H1 (cell line): ENCODE measurements at regions not wholly inside any gene's neighbourhood (a gene's known extent, or its start where the extent isn't known, plus 50 kb on each side); places are given as distances from the start of the nearest gene placed in this dataset.

Source experiments
- CTCF ChIA-PET: fragments of 300-600 bp; sonication (Branson Sonifier 250); formaldehyde crosslinking; loops from one replicate; lab custom pipeline; 2021; ENCODE audit not compliant: partially characterized antibody; lab: Charles Lee
- POLR2A ChIA-PET: fragments of 300-600 bp; sonication (Branson Sonifier 250); formaldehyde crosslinking; loops from one replicate; lab custom pipeline; 2021; ENCODE audit warnings: inconsistent platforms; ENCODE audit not compliant: partially characterized antibody; lab: Charles Lee
- DNase-seq, 2 experiments: peaks; one replicate each; pipeline versions ENCODE4 v3.0.0 to v3.0.0-alpha.2; 2010 to 2022; ENCODE audit warnings: low spot score in 2 of 2, low read depth in 1 of 2, mixed read lengths in 1 of 2
- FAIRE-seq: peaks from 2 replicates; lab custom pipeline; 2011; peaks lifted over from hg19 to GRCh38; lab: Jason Lieb, UNC
- H2AFZ ChIP-seq: 2 replicates; pipeline ENCODE4 v1.8.1; 2012; ENCODE audit warnings: low read length, inconsistent platforms
- H2AK5ac ChIP-seq: 2 replicates; pipeline ENCODE4 v1.6.1; 2013; ENCODE audit warnings: low read depth, low read length
- H2BK120ac ChIP-seq: replicated peaks from 2 replicates; pipeline ENCODE3; 2013; ENCODE audit warnings: low read depth, low read length, inconsistent platforms
- H2BK12ac ChIP-seq: 2 replicates; pipeline ENCODE4 v1.6.1; 2013; ENCODE audit warnings: low read depth, low read length
- H2BK15ac ChIP-seq: 2 replicates; pipeline ENCODE4 v1.6.1; 2013; ENCODE audit warnings: low read length
- H2BK20ac ChIP-seq: 2 replicates; pipeline ENCODE4 v1.6.1; 2013; ENCODE audit warnings: low read length
- H2BK5ac ChIP-seq: 2 replicates; pipeline ENCODE4 v1.6.1; 2013; ENCODE audit warnings: low read depth, low read length
- H3K14ac ChIP-seq: 2 replicates; pipeline ENCODE4 v1.6.1; 2013; ENCODE audit warnings: inconsistent platforms; ENCODE audit not compliant: insufficient read length
- H3K18ac ChIP-seq: 2 replicates; pipeline ENCODE4 v1.6.1; 2013; ENCODE audit warnings: low read length; ENCODE audit errors: extremely low read depth
- H3K23ac ChIP-seq: 2 replicates; pipeline ENCODE4 v1.6.1; 2013; ENCODE audit warnings: inconsistent platforms; ENCODE audit not compliant: insufficient read length
- H3K23me2 ChIP-seq: 2 replicates; pipeline ENCODE4 v1.6.1; 2013; ENCODE audit warnings: low read depth, low read length
- H3K27ac ChIP-seq: 2 replicates; pipeline ENCODE4 v1.6.1; 2011; ENCODE audit warnings: low read depth, low read length, inconsistent platforms
- H3K27me3 ChIP-seq, 4 experiments: replicated peaks in 1 of 4; 1 replicate in 1 of 4; 2 replicates in 3 of 4; pipeline versions ENCODE4 v1.6.1 to v1.8.1; 2011 to 2013; ENCODE audit warnings: low read length in 3 of 4, mild to moderate bottlenecking in 3 of 4, inconsistent platforms in 2 of 4, mixed read lengths in 2 of 4, moderate library complexity in 1 of 4; ENCODE audit not compliant: control insufficient read depth in 3 of 4, insufficient read depth in 3 of 4; ENCODE audit errors: extremely low read depth in 1 of 4
- H3K36me3 ChIP-seq, 4 experiments: 2 replicates each; pipeline versions ENCODE4 v1.6.1 to v1.8.1; 2011 to 2013; ENCODE audit warnings: mild to moderate bottlenecking in 4 of 4, low read length in 3 of 4, moderate library complexity in 2 of 4, control low read depth in 1 of 4, inconsistent platforms in 1 of 4; ENCODE audit not compliant: insufficient read depth in 4 of 4, control insufficient read depth in 2 of 4
- H3K4ac ChIP-seq: replicated peaks from 2 replicates; pipeline ENCODE3; 2013; ENCODE audit warnings: low read length, low read depth, mixed read lengths, inconsistent platforms; ENCODE audit not compliant: insufficient read length
- H3K4me1 ChIP-seq, 4 experiments: replicated peaks in 1 of 4; 1 replicate in 1 of 4; 2 replicates in 3 of 4; pipeline versions ENCODE4 v1.6.1 to v1.8.1; 2011 to 2013; ENCODE audit warnings: low read length in 3 of 4, inconsistent platforms in 2 of 4, mixed read lengths in 1 of 4; ENCODE audit not compliant: insufficient read depth in 4 of 4, control insufficient read depth in 3 of 4
- H3K4me2 ChIP-seq, 2 experiments: 2 replicates each; pipeline versions ENCODE4 v1.6.1 to v1.8.1; 2011 to 2013; ENCODE audit warnings: low read depth in 2 of 2, low read length in 2 of 2, control low read depth in 1 of 2, inconsistent platforms in 1 of 2, mild to moderate bottlenecking in 1 of 2; ENCODE audit not compliant: insufficient read depth in 1 of 2
- H3K4me3 ChIP-seq, 4 experiments: fragments of 200-600, 300-600 bp in 1 of 4; sonication (generic), shearing (Covaris generic), sonication (Bioruptor Twin) in 1 of 4; 2 replicates each; pipeline versions ENCODE4 v1.5.1 to v1.8.1; 2011 to 2016; ENCODE audit warnings: low read length in 4 of 4, low read depth in 3 of 4, control low read depth in 2 of 4, inconsistent platforms in 2 of 4, mild to moderate bottlenecking in 2 of 4, mixed read lengths in 1 of 4, moderate library complexity in 1 of 4; ENCODE audit not compliant: insufficient read depth in 2 of 4; ENCODE audit errors: extremely low read depth in 1 of 4
- H3K56ac ChIP-seq: replicated peaks from 2 replicates; pipeline ENCODE3; 2013; ENCODE audit warnings: low read depth, mild to moderate bottlenecking, mixed read lengths, low read length, inconsistent platforms; ENCODE audit not compliant: insufficient read length
- H3K79me1 ChIP-seq: 2 replicates; pipeline ENCODE4 v1.6.1; 2013; ENCODE audit warnings: low read depth, low read length, control low read depth
- H3K79me2 ChIP-seq, 2 experiments: 2 replicates each; pipeline versions ENCODE4 v1.6.1 to v1.8.1; 2012 to 2013; ENCODE audit warnings: low read length in 2 of 2, mild to moderate bottlenecking in 2 of 2, inconsistent platforms in 1 of 2; ENCODE audit not compliant: insufficient read depth in 2 of 2, control insufficient read depth in 1 of 2
- H3K9ac ChIP-seq, 4 experiments: replicated peaks in 1 of 4; 1 replicate in 1 of 4; 2 replicates in 3 of 4; pipeline versions ENCODE4 v1.6.1 to v1.8.1; 2011 to 2013; ENCODE audit warnings: low read depth in 3 of 4, low read length in 3 of 4, control low read depth in 2 of 4, mild to moderate bottlenecking in 2 of 4, moderate library complexity in 2 of 4, inconsistent platforms in 1 of 4; ENCODE audit errors: extremely low read depth in 1 of 4
- H3K9me3 ChIP-seq, 2 experiments: 2 replicates each; pipeline versions ENCODE4 v1.6.1 to v1.8.1; 2012 to 2013; ENCODE audit warnings: mild to moderate bottlenecking in 2 of 2, moderate library complexity in 2 of 2, control low read depth in 1 of 2, inconsistent platforms in 1 of 2, low read depth in 1 of 2, low read length in 1 of 2, mixed read lengths in 1 of 2; ENCODE audit not compliant: insufficient read depth in 2 of 2
- H4K20me1 ChIP-seq, 2 experiments: replicated peaks in 1 of 2; 2 replicates each; pipeline versions ENCODE3 to v1.8.1; 2011 to 2013; ENCODE audit warnings: inconsistent platforms in 2 of 2, low read length in 2 of 2, mild to moderate bottlenecking in 1 of 2; ENCODE audit not compliant: insufficient read depth in 2 of 2, control insufficient read depth in 1 of 2
- H4K5ac ChIP-seq: 2 replicates; pipeline ENCODE4 v1.6.1; 2013; ENCODE audit warnings: low read length, low read depth, mixed read lengths, inconsistent platforms; ENCODE audit not compliant: insufficient read length
- H4K8ac ChIP-seq: 2 replicates; pipeline ENCODE4 v1.8.0; 2013; ENCODE audit warnings: mild to moderate bottlenecking, moderate library complexity, low read length, inconsistent platforms; ENCODE audit not compliant: insufficient read depth; ENCODE audit errors: extremely low read depth
- H4K91ac ChIP-seq: replicated peaks from 2 replicates; pipeline ENCODE3; 2013; ENCODE audit warnings: low read length, mixed read lengths, inconsistent platforms; ENCODE audit not compliant: insufficient read length
- BRCA1 ChIP-seq: IDR thresholded peaks from 2 replicates; pipeline ENCODE4 v1.6.1; 2012; ENCODE audit warnings: low read depth, low read length, improper control_type of control experiment
- CBX5 ChIP-seq: fragments of 300-800, 300-1000 bp; sonication (generic); IDR thresholded peaks from 2 replicates; pipeline ENCODE4 v1.7.1; 2016; ENCODE audit warnings: antibody characterized with exemption, low read length, low read depth
- TAF7 ChIP-seq: optimal IDR thresholded peaks from 2 replicates; pipeline ENCODE3; 2011; ENCODE audit warnings: low read depth, mild to moderate bottlenecking, inconsistent platforms, low read length, moderate library complexity, borderline replicate concordance
- WGBS, 2 experiments: shearing (Covaris generic) in 1 of 2; methylation state at CpG; one replicate each; pipeline versions ENCODE4 v1.1.6 to v1.1.7; 2013 to 2015; ENCODE audit warnings: low lambda C conversion rate in 2 of 2, mixed read lengths in 2 of 2, inconsistent platforms in 1 of 2, low coverage in 1 of 2, missing lambda C conversion rate in 1 of 2; ENCODE audit not compliant: insufficient replicate concordance in 2 of 2, insufficient coverage in 1 of 2, insufficient read length in 1 of 2; ENCODE audit errors: extremely low coverage in 1 of 2, missing lambda C conversion rate in 1 of 2; 5-methylcytosine and 5-hydroxymethylcytosine counted together

GRCh38 chrX:66961665-66962064 lies 322.8 kb upstream of the EDA2R start:
- H3K4ac ChIP-seq, result no peak overlapping the region
- FAIRE-seq, result no peak
- 85% methylated on average over 2 of the region's 3 CpGs; no CpG with 5 or more reads in 1 of the 2 experiments for WGBS, 2 experiments
- TF ChIP-seq CBX5 (no peak), TAF7 (no peak), BRCA1 (no peak)
- TF ChIP-seq, all 59 proteins: peak for 0
- Histone ChIP-seq H3K23me2 (no peaks in the 10 kb centered on the region), H3K9ac (no peak overlapping the region), H3K27me3 (no peaks in the 10 kb centered on the region), H3K18ac (no peak overlapping the region), H3K4me3 (no peak overlapping the region), H2BK120ac (no peak overlapping the region), H4K5ac (no peak overlapping the region), H4K20me1 (no peaks in the 10 kb centered on the region), H3K9me3 (no peaks in the 10 kb centered on the region), H3K14ac (no peak overlapping the region), H2AK5ac (no peak overlapping the region), H2AFZ (no peak overlapping the region), H3K79me1 (no peaks in the 10 kb centered on the region), H2BK15ac (no peak overlapping the region), H4K8ac (no peak overlapping the region), H3K36me3 (no peaks in the 10 kb centered on the region), H2BK12ac (no peak overlapping the region), H3K4me1 (no peaks in the 10 kb centered on the region), H3K56ac (no peak overlapping the region), H2BK5ac (no peak overlapping the region), H3K23ac (no peak overlapping the region), H3K79me2 (no peaks in the 10 kb centered on the region), H3K27ac (no peak overlapping the region), H4K91ac (no peak overlapping the region), H3K4me2 (no peak overlapping the region), H2BK20ac (no peak overlapping the region)
- ChIA-PET CTCF (interaction anchor here (1.1 kb wide), 1 partner anchor 43 kb away, joined by 3 read pairs; no protein-coding TSS in a partner anchor), POLR2A (no interaction called here)
- DNase-seq, result no peak
